H9 (cell line): ENCODE measurements at regions not wholly inside any gene's neighbourhood (a gene's known extent, or its start where the extent isn't known, plus 50 kb on each side); places are given as distances from the start of the nearest gene placed in this dataset.

Experiments used
- DNase-seq: peaks from one replicate; pipeline ENCODE4 v3.0.0-alpha.2; 2017
- H2AFZ ChIP-seq: one replicate; pipeline ENCODE4 v1.6.1; 2013; ENCODE audit warnings: mild to moderate bottlenecking, low read length, control low read depth, moderate library complexity
- H2AK5ac ChIP-seq: 2 replicates; pipeline ENCODE4 v1.6.1; 2013; ENCODE audit warnings: low read length, control low read depth, mixed read lengths; ENCODE audit not compliant: insufficient read length
- H2BK120ac ChIP-seq: one replicate; pipeline ENCODE4 v1.6.1; 2013; ENCODE audit warnings: low read depth, mild to moderate bottlenecking, low read length, control low read depth, inconsistent platforms; ENCODE audit not compliant: poor library complexity, severe bottlenecking
- H2BK12ac ChIP-seq: 2 replicates; pipeline ENCODE4 v1.6.1; 2013; ENCODE audit warnings: low read length, control low read depth, mixed read lengths, low read depth; ENCODE audit not compliant: insufficient read length
- H2BK15ac ChIP-seq: 2 replicates; pipeline ENCODE4 v1.6.1; 2013; ENCODE audit warnings: low read depth, low read length, control low read depth
- H2BK20ac ChIP-seq: one replicate; pipeline ENCODE4 v1.6.1; 2013; ENCODE audit warnings: low read depth, mild to moderate bottlenecking, low read length, control low read depth, inconsistent platforms; ENCODE audit not compliant: poor library complexity, severe bottlenecking
- H2BK5ac ChIP-seq: 2 replicates; pipeline ENCODE4 v1.6.1; 2013; ENCODE audit warnings: low read length, control low read depth, mixed read lengths; ENCODE audit not compliant: insufficient read length
- H3K14ac ChIP-seq: 2 replicates; pipeline ENCODE4 v1.6.1; 2013; ENCODE audit warnings: low read length, control low read depth; ENCODE audit not compliant: insufficient read depth
- H3K18ac ChIP-seq: 2 replicates; pipeline ENCODE4 v1.6.1; 2013; ENCODE audit warnings: low read depth, mild to moderate bottlenecking, mixed read lengths, low read length, control low read depth; ENCODE audit not compliant: insufficient read length
- H3K23ac ChIP-seq: 2 replicates; pipeline ENCODE4 v1.6.1; 2013; ENCODE audit warnings: low read length, control low read depth, mixed read lengths, low read depth; ENCODE audit not compliant: insufficient read length
- H3K23me2 ChIP-seq: 2 replicates; pipeline ENCODE4 v1.6.1; 2013; ENCODE audit warnings: low read depth, mild to moderate bottlenecking, mixed read lengths, low read length, control low read depth; ENCODE audit not compliant: insufficient read length, poor library complexity, severe bottlenecking
- H3K27ac ChIP-seq: 2 replicates; pipeline ENCODE4 v1.5.1; 2013; ENCODE audit warnings: low read length, control low read depth, mixed read lengths, low read depth; ENCODE audit not compliant: insufficient read length
- H3K27me3 ChIP-seq: 2 replicates; pipeline ENCODE4 v1.6.1; 2013; ENCODE audit warnings: low read length, control low read depth, inconsistent platforms; ENCODE audit not compliant: insufficient read depth
- H3K4ac ChIP-seq: 2 replicates; pipeline ENCODE4 v1.6.1; 2013; ENCODE audit warnings: low read depth, mild to moderate bottlenecking, control low read depth, inconsistent platforms, low read length, moderate library complexity
- H3K4me1 ChIP-seq: 2 replicates; pipeline ENCODE4 v1.6.1; 2013; ENCODE audit warnings: low read length, control low read depth, inconsistent platforms; ENCODE audit not compliant: insufficient read depth
- H3K4me2 ChIP-seq: 2 replicates; pipeline ENCODE4 v1.6.1; 2013; ENCODE audit warnings: low read length, control low read depth, mixed read lengths; ENCODE audit not compliant: insufficient read length, insufficient read depth
- H3K56ac ChIP-seq: 2 replicates; pipeline ENCODE4 v1.6.1; 2013; ENCODE audit warnings: low read depth, mild to moderate bottlenecking, mixed read lengths, low read length, control low read depth; ENCODE audit not compliant: insufficient read length
- H3K79me1 ChIP-seq: 2 replicates; pipeline ENCODE4 v1.6.1; 2013; ENCODE audit warnings: low read depth, mild to moderate bottlenecking, moderate library complexity, low read length, control low read depth, inconsistent platforms; ENCODE audit not compliant: insufficient read depth, poor library complexity, severe bottlenecking
- H3K79me2 ChIP-seq: 2 replicates; pipeline ENCODE4 v1.6.1; 2013; ENCODE audit warnings: low read length, control low read depth, inconsistent platforms; ENCODE audit not compliant: insufficient read depth
- H3K9ac ChIP-seq: 2 replicates; pipeline ENCODE4 v1.6.1; 2013; ENCODE audit warnings: low read length, control low read depth, mixed read lengths; ENCODE audit not compliant: insufficient read length; ENCODE audit errors: extremely low read depth
- H3K9me3 ChIP-seq: one replicate; pipeline ENCODE4 v1.6.1; 2013; ENCODE audit warnings: low read depth, low read length, inconsistent platforms; ENCODE audit not compliant: control insufficient read depth
- H3T11ph ChIP-seq: one replicate; pipeline ENCODE4 v1.6.1; 2013; ENCODE audit warnings: mild to moderate bottlenecking, low read length, control low read depth, inconsistent platforms
- H4K20me1 ChIP-seq: one replicate; pipeline ENCODE4 v1.6.1; 2013; ENCODE audit not compliant: control insufficient read depth, insufficient read length, insufficient read depth
- H4K5ac ChIP-seq: 2 replicates; pipeline ENCODE4 v1.6.1; 2013; ENCODE audit warnings: low read depth, mild to moderate bottlenecking, mixed read lengths, low read length, control low read depth; ENCODE audit not compliant: insufficient read length
- H4K8ac ChIP-seq: replicated peaks from 2 replicates; pipeline ENCODE4 v1.6.1; 2013; ENCODE audit warnings: low read length, control low read depth, mixed read lengths, low read depth; ENCODE audit not compliant: insufficient read length
- H4K91ac ChIP-seq: 2 replicates; pipeline ENCODE4 v1.6.1; 2013; ENCODE audit warnings: low read depth, mild to moderate bottlenecking, moderate library complexity, mixed read lengths, low read length, control low read depth; ENCODE audit not compliant: insufficient read length
- H3K27ac Mint-ChIP-seq, 3 experiments: 2 replicates in 2 of 3; 3 replicates in 1 of 3; pipeline ENCODE4 v1.8.0; 2020 to 2021; ENCODE audit warnings: mixed read lengths in 3 of 3, mild to moderate bottlenecking in 1 of 3, moderate library complexity in 1 of 3
- H3K27me3 Mint-ChIP-seq: 2 replicates; pipeline ENCODE4 v1.8.0; 2021; ENCODE audit warnings: low read depth, mild to moderate bottlenecking, moderate library complexity, mixed read lengths
- H3K36me3 Mint-ChIP-seq, 3 experiments: 2 replicates in 2 of 3; 3 replicates in 1 of 3; pipeline ENCODE4 v1.8.0; 2020 to 2021; ENCODE audit warnings: low read depth in 3 of 3, mixed read lengths in 3 of 3; ENCODE audit not compliant: insufficient read depth in 1 of 3
- H3K4me1 Mint-ChIP-seq, 2 experiments: 2 replicates each; pipeline ENCODE4 v1.8.0; 2020; ENCODE audit warnings: mixed read lengths in 2 of 2
- H3K4me3 Mint-ChIP-seq, 2 experiments: 2 replicates in 1 of 2; 3 replicates in 1 of 2; pipeline ENCODE4 v1.8.0; 2020 to 2021; ENCODE audit warnings: mild to moderate bottlenecking in 2 of 2, mixed read lengths in 2 of 2, moderate library complexity in 1 of 2
- H3K9me3 Mint-ChIP-seq, 2 experiments: 2 replicates in 1 of 2; 3 replicates in 1 of 2; pipeline ENCODE4 v1.8.0; 2020; ENCODE audit warnings: mild to moderate bottlenecking in 2 of 2, mixed read lengths in 2 of 2, moderate library complexity in 1 of 2
- CTCF ChIP-seq: fragments of 200-600 bp; sonication (generic); conservative IDR thresholded peaks from 3 replicates; pipeline ENCODE4 v1.8.0; 2021; ENCODE audit warnings: antibody characterized with exemption, mild to moderate bottlenecking
- WGBS: extraction: QIAGEN DNeasy Blood & Tissue Kit; methylation state at CpG from one replicate; pipeline ENCODE4 v1.1.7; 2013; ENCODE audit warnings: missing lambda C conversion rate, low lambda C conversion rate, mixed read lengths; ENCODE audit not compliant: insufficient read length; ENCODE audit errors: extremely low coverage; 5-methylcytosine and 5-hydroxymethylcytosine counted together

- no peaks in the 10 kb centered on the region for H3K79me2 ChIP-seq
- Mint-ChIP-seq H3K27me3 (no peaks in the 10 kb centered on the region), H3K4me3 (no peak overlapping the region), H3K36me3 (no peaks in the 10 kb centered on the region), H3K9me3 (no peaks in the 10 kb centered on the region), H3K27ac (no peak overlapping the region), H3K4me1 (peaks cover 45 to 67% of the 10 kb centered on the region in 2 experiments)
- no peak overlapping the region for H2BK20ac ChIP-seq
- H3K23ac ChIP-seq: no peak overlapping the region
- no peak overlapping the region for H4K5ac ChIP-seq
- no peak overlapping the region for H2AFZ ChIP-seq
- no peak overlapping the region for H3K9ac ChIP-seq
- H3K27me3 ChIP-seq: no peaks in the 10 kb centered on the region
- no peak overlapping the region for H3K14ac ChIP-seq
- no peaks in the 10 kb centered on the region for H3K9me3 ChIP-seq
- no CpG with 5 or more reads among the region's 3 CpGs for WGBS
- H4K20me1 ChIP-seq: no peaks in the 10 kb centered on the region
- no peak overlapping the region for H2AK5ac ChIP-seq
- no peak overlapping the region for H3K56ac ChIP-seq
- H3K4me1 ChIP-seq: peaks cover 5% of the 10 kb centered on the region
- no peak overlapping the region for H2BK120ac ChIP-seq
- H3K4me2 ChIP-seq: no peak overlapping the region
- no peaks in the 10 kb centered on the region for H3K79me1 ChIP-seq
- no peak overlapping the region for H3T11ph ChIP-seq
- no peak overlapping the region for H3K27ac ChIP-seq
- H3K18ac ChIP-seq: no peak overlapping the region
- no peak overlapping the region for H2BK5ac ChIP-seq
- DNase-seq: no peak
- H3K23me2 ChIP-seq: no peaks in the 10 kb centered on the region
- no peak for TF ChIP-seq CTCF
- no peak overlapping the region for H2BK15ac ChIP-seq
- no peak overlapping the region for H2BK12ac ChIP-seq
- H4K8ac ChIP-seq: no peak overlapping the region
- H3K4ac ChIP-seq: no peak overlapping the region
- H4K91ac ChIP-seq: no peak overlapping the region
Observed at GRCh38 chr17:72511874-72512273, 391.1 kb downstream of the SOX9 start.
